Hepatocyte (in vitro differentiated cells): ENCODE measurements at regions not wholly inside any gene's neighbourhood (a gene's known extent, or its start where the extent isn't known, plus 50 kb on each side); places are given as distances from the start of the nearest gene placed in this dataset.

ENCODE experiments used
- DNase-seq: peaks from one replicate; pipeline ENCODE4 v3.0.0-alpha.2; 2016; ENCODE audit warnings: low spot score
- H2AFZ ChIP-seq: fragments of 200-600 bp; sonication (generic); 2 replicates; pipeline ENCODE4 v1.6.0; 2016; ENCODE audit warnings: antibody characterized with exemption, mild to moderate bottlenecking
- H3K27ac ChIP-seq: fragments of 200-600 bp; sonication (generic); 2 replicates; pipeline ENCODE4 v1.5.1; 2016; ENCODE audit warnings: mild to moderate bottlenecking
- H3K27me3 ChIP-seq: fragments of 200-600 bp; sonication (generic); 2 replicates; pipeline ENCODE4 v1.6.1; 2016
- H3K36me3 ChIP-seq: fragments of 200-600 bp; sonication (generic); replicated peaks from 2 replicates; pipeline ENCODE4 v1.5.1; 2016; ENCODE audit warnings: low read depth; ENCODE audit not compliant: insufficient read depth
- H3K4me1 ChIP-seq: fragments of 200-600 bp; sonication (generic); 2 replicates; pipeline ENCODE4 v1.5.1; 2016; ENCODE audit warnings: mild to moderate bottlenecking, moderate library complexity; ENCODE audit not compliant: insufficient read depth
- H3K4me2 ChIP-seq: fragments of 200-600 bp; sonication (generic); 2 replicates; pipeline ENCODE4 v1.6.0; 2016
- H3K4me3 ChIP-seq: fragments of 200-600 bp; sonication (generic); 2 replicates; pipeline ENCODE4 v1.5.1; 2016; ENCODE audit warnings: mild to moderate bottlenecking
- H3K79me2 ChIP-seq: fragments of 200-600 bp; sonication (generic); 2 replicates; pipeline ENCODE4 v1.6.0; 2017; ENCODE audit warnings: mild to moderate bottlenecking
- H3K9me2 ChIP-seq: fragments of 200-600 bp; sonication (generic); replicated peaks from 2 replicates; pipeline ENCODE4 v1.6.0; 2017; ENCODE audit warnings: mild to moderate bottlenecking; ENCODE audit not compliant: insufficient read depth
- H3K9me3 ChIP-seq: fragments of 200-600 bp; sonication (generic); 2 replicates; pipeline ENCODE4 v1.5.1; 2016; ENCODE audit warnings: low read depth, mild to moderate bottlenecking
- H4K20me1 ChIP-seq: fragments of 200-600 bp; sonication (generic); 2 replicates; pipeline ENCODE4 v1.6.0; 2016; ENCODE audit warnings: mild to moderate bottlenecking; ENCODE audit not compliant: insufficient read depth, poor library complexity, severe bottlenecking
- EZH2 ChIP-seq: fragments of 200-600 bp; sonication (generic); IDR thresholded peaks from 2 replicates; pipeline ENCODE4 v1.6.1; 2016; ENCODE audit warnings: antibody characterized with exemption, mild to moderate bottlenecking, borderline replicate concordance
- EZH2phosphoT487 ChIP-seq: fragments of 200-600 bp; sonication (generic); IDR thresholded peaks from one replicate; pipeline ENCODE4 v1.6.1; 2018; ENCODE audit warnings: antibody characterized with exemption, mild to moderate bottlenecking, low read depth, moderate library complexity; ENCODE audit not compliant: unreplicated experiment, severe bottlenecking
- WGBS: methylation state at CpG from one replicate; pipeline ENCODE4 v1.1.6; 2016; ENCODE audit warnings: low lambda C conversion rate; ENCODE audit errors: missing lambda C conversion rate; 5-methylcytosine and 5-hydroxymethylcytosine counted together
- TF ChIP-seq, protein P1 (sequence below): fragments of 200-600 bp; sonication (generic); IDR thresholded peaks from 2 replicates; pipeline ENCODE4 v1.5.1; 2016; ENCODE audit warnings: antibody characterized with exemption, mild to moderate bottlenecking; ENCODE audit not compliant: poor library complexity

DNA sequence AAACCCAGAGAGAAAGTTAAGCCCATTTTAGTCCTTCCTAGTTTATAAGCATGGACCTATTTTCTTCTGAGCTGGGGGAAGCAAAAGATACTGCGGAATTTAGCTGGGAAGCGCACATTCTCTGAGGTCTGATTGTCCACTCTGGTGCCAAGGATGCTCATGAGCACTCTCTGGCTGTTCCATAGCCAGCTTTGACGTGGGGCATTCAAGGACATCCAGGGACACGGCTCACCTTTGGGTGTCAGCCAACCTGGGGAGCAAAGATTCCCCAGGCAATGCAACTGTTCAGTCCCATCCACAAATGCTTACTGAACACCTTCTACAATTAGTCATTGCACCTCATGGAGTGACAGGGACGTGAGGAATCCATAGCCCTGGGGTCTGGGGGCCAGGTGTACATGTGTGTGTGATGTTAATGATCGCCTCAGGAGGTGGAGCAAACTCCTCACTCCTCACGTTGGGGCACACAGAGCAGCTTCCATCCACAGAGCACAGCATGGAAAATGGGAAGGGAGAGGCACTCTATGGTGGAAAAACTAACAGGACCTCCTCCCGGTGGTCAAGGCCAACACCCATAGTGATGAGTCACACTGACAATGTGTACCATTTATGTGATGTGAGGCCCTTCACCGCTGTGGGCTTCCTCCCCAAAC lies 67.5 kb upstream of the IGFBP3 start:
- H4K20me1 ChIP-seq = no peaks in the 10 kb centered on the region
- H2AFZ ChIP-seq = no peak overlapping the region
- no peak overlapping the region for H3K4me3 ChIP-seq
- no peaks in the 10 kb centered on the region for H3K36me3 ChIP-seq
- no peaks in the 10 kb centered on the region for H3K4me1 ChIP-seq
- no peaks in the 10 kb centered on the region for H3K9me2 ChIP-seq
- no peaks in the 10 kb centered on the region for H3K79me2 ChIP-seq
- H3K9me3 ChIP-seq = no peaks in the 10 kb centered on the region
- no peak for TF ChIP-seq EZH2
- no peak for TF ChIP-seq EZH2phosphoT487
- TF ChIP-seq, protein P1, sequence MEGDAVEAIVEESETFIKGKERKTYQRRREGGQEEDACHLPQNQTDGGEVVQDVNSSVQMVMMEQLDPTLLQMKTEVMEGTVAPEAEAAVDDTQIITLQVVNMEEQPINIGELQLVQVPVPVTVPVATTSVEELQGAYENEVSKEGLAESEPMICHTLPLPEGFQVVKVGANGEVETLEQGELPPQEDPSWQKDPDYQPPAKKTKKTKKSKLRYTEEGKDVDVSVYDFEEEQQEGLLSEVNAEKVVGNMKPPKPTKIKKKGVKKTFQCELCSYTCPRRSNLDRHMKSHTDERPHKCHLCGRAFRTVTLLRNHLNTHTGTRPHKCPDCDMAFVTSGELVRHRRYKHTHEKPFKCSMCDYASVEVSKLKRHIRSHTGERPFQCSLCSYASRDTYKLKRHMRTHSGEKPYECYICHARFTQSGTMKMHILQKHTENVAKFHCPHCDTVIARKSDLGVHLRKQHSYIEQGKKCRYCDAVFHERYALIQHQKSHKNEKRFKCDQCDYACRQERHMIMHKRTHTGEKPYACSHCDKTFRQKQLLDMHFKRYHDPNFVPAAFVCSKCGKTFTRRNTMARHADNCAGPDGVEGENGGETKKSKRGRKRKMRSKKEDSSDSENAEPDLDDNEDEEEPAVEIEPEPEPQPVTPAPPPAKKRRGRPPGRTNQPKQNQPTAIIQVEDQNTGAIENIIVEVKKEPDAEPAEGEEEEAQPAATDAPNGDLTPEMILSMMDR = no peak
- no peaks in the 10 kb centered on the region for H3K27me3 ChIP-seq
- no peak overlapping the region for H3K27ac ChIP-seq
- no peak for DNase-seq
- WGBS = 94% methylated on average over 9 of the region's 9 CpGs
- no peak overlapping the region for H3K4me2 ChIP-seq

GRCh38 chr7:45987521-45988290 lies 66.6 kb upstream of the IGFBP3 start:
- Histone ChIP-seq H3K4me1 (no peaks in the 10 kb centered on the region), H4K20me1 (no peaks in the 10 kb centered on the region), H2AFZ (no peak overlapping the region), H3K27me3 (no peaks in the 10 kb centered on the region), H3K27ac (no peak overlapping the region), H3K4me3 (no peak overlapping the region), H3K9me2 (no peaks in the 10 kb centered on the region), H3K4me2 (no peak overlapping the region), H3K36me3 (no peaks in the 10 kb centered on the region), H3K79me2 (no peaks in the 10 kb centered on the region), H3K9me3 (no peaks in the 10 kb centered on the region)
- TF ChIP-seq EZH2 (no peak), EZH2phosphoT487 (no peak)
- TF ChIP-seq, protein P1 = no peak
- WGBS = 85% methylated on average over 14 of the region's 14 CpGs
- no peak for DNase-seq

DNA sequence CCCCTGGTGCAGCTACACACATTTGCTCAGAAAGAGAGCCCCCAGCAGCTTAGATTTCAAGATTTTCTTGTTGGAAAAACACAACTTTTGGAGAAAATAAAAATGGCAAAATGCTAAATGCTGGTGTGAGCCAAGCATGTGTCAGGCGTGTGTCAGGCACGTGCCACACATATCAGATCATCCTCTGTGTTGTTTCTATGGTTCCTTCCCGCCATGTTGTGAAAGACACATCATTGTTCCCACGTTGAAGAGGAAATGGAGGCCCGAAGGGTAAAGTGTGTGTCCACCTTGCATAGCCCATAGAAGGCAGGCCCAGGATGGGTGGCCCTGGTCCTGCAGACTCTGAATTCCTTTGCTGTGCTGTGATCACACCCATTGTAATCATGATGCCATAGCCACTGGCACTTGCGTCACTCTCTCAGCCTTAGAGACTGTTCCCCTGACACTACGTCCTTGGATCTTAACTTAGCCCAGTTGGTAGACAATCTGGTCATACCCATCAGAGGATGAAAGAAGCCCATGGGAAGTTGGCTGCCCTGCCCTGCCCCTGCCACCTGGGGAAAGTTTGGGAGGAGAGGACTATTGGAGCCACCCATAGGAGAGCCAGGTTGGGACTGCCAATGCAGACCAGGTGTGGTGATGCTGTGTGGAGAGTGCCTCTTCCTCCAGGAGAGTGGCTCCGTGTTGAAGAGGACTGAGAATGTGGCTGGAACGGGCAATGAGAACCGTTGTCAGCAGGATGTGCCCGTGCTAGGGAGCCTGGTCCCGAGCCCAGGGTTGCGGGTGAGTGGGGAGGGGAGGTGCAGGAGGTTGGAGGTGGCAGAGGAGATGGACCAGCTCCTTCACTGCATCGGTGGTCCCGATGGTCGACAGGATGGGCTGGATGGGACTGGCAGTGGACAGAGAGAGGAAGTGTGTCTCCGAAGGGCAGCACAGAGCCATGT lies 65.6 kb upstream of the IGFBP3 start:
- Histone ChIP-seq H2AFZ (no peak overlapping the region), H3K4me2 (no peak overlapping the region), H3K9me2 (no peaks in the 10 kb centered on the region), H3K27me3 (no peaks in the 10 kb centered on the region), H3K4me3 (no peak overlapping the region), H3K4me1 (no peaks in the 10 kb centered on the region), H3K27ac (no peak overlapping the region), H3K79me2 (no peaks in the 10 kb centered on the region), H3K9me3 (no peaks in the 10 kb centered on the region), H3K36me3 (no peaks in the 10 kb centered on the region), H4K20me1 (no peaks in the 10 kb centered on the region)
- WGBS = 94% methylated on average over 17 of the region's 17 CpGs
- TF ChIP-seq EZH2phosphoT487 (no peak), EZH2 (no peak)
- TF ChIP-seq, protein P1 = no peak
- DNase-seq = no peak
